WTC11 (cell line): ENCODE measurements at regions not wholly inside any gene's neighbourhood (a gene's known extent, or its start where the extent isn't known, plus 50 kb on each side); places are given as distances from the start of the nearest gene placed in this dataset.

Source experiments
- FOXP1 ChIP-seq: sonication (generic); formaldehyde crosslinking; IDR thresholded peaks from 2 replicates; pipeline ENCODE4 v1.8.0; 2022; ENCODE audit warnings: missing genetic modification reagents, mild to moderate bottlenecking, moderate library complexity, borderline replicate concordance
- NR2C2 ChIP-seq: sonication (generic); formaldehyde crosslinking; IDR thresholded peaks from 2 replicates; pipeline ENCODE4 v1.8.0; 2022; ENCODE audit warnings: mild to moderate bottlenecking, missing genetic modification reagents
- TF ChIP-seq, protein P1 (sequence below): fragments of 200-600 bp; IDR thresholded peaks from 2 replicates; pipeline ENCODE4 v1.8.0; 2022; ENCODE audit warnings: antibody characterized with exemption

DNA sequence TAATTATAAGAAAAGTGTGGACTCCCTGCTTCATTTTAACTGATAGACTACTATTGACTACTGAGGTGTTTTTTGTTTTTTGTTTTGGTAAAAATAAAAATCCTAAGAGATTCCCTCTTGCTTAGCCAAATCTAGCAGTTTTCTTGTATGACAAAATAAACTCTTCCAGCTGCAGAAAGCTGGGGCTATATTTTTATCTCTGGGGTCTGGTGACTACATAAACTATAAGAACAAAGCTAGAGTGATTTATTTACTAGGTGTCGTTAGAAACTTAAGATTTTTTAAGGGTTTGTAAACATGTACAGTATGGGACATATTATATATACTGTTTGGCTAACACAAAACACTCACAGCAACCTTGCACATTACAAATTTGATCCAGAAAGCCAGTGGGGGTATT lies 467.4 kb upstream of the MPDZ start:
- TF ChIP-seq NR2C2 (CRISPR knock-in tag): no peak
- TF ChIP-seq, protein P1, sequence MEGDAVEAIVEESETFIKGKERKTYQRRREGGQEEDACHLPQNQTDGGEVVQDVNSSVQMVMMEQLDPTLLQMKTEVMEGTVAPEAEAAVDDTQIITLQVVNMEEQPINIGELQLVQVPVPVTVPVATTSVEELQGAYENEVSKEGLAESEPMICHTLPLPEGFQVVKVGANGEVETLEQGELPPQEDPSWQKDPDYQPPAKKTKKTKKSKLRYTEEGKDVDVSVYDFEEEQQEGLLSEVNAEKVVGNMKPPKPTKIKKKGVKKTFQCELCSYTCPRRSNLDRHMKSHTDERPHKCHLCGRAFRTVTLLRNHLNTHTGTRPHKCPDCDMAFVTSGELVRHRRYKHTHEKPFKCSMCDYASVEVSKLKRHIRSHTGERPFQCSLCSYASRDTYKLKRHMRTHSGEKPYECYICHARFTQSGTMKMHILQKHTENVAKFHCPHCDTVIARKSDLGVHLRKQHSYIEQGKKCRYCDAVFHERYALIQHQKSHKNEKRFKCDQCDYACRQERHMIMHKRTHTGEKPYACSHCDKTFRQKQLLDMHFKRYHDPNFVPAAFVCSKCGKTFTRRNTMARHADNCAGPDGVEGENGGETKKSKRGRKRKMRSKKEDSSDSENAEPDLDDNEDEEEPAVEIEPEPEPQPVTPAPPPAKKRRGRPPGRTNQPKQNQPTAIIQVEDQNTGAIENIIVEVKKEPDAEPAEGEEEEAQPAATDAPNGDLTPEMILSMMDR: no peak
- no peak for TF ChIP-seq FOXP1 (CRISPR knock-in tag)
